PC-3 (cell line): ENCODE measurements at regions not wholly inside any gene's neighbourhood (a gene's known extent, or its start where the extent isn't known, plus 50 kb on each side); places are given as distances from the start of the nearest gene placed in this dataset.

Source experiments
- ATAC-seq: fragments of 200-7000 bp; cut with Tn5 transposase; 2 replicates; pipeline ENCODE4 v1.9.1; 2020; ENCODE audit warnings: mild to moderate bottlenecking, moderate library complexity
- BruUV-seq: library from RNA; stranded (reverse); fragments of 400-500 nt; replicated peaks from 2 replicates; lab custom pipeline; 2021; lab: Mats Ljungman, UMichigan
- CTCF ChIA-PET: fragments of 300-600 bp; sonication (Branson Sonifier 250); formaldehyde crosslinking; loops from one replicate; lab custom pipeline; 2022; ENCODE audit warnings: antibody characterized with exemption; lab: Charles Lee
- POLR2A ChIA-PET: fragments of 300-600 bp; sonication (Branson Sonifier 250); formaldehyde crosslinking; loops from one replicate; lab custom pipeline; 2022; ENCODE audit warnings: antibody characterized with exemption; ENCODE audit not compliant: unreplicated experiment; lab: Charles Lee
- DNase-seq: peaks from one replicate; pipeline ENCODE4 v3.0.0-alpha.2; 2015
- H2AFZ ChIP-seq: fragments of 300-600 bp; sonication (generic); 2 replicates; pipeline ENCODE4 v1.6.0; 2016; ENCODE audit warnings: antibody characterized with exemption, low read length
- H3F3A ChIP-seq: fragments of 300-600 bp; sonication (generic); one replicate; pipeline ENCODE4 v1.6.0; 2017; ENCODE audit warnings: antibody characterized with exemption, low read length, control low read depth, mild to moderate bottlenecking; ENCODE audit not compliant: unreplicated experiment
- H3K27ac ChIP-seq: fragments of 300-600 bp; sonication (generic); 2 replicates; pipeline ENCODE4 v1.5.1; 2016; ENCODE audit warnings: mild to moderate bottlenecking, low read length
- H3K27me3 ChIP-seq: fragments of 300-600 bp; sonication (generic); 2 replicates; pipeline ENCODE4 v1.6.1; 2016; ENCODE audit warnings: low read length, mixed read lengths
- H3K36me3 ChIP-seq: fragments of 300-600 bp; sonication (generic); 2 replicates; pipeline ENCODE4 v1.6.1; 2016; ENCODE audit warnings: low read depth, mixed run types, low read length, mixed read lengths
- H3K4me1 ChIP-seq: fragments of 300-600 bp; sonication (generic); 2 replicates; pipeline ENCODE4 v1.5.1; 2016; ENCODE audit warnings: low read length; ENCODE audit not compliant: insufficient read depth
- H3K4me2 ChIP-seq: fragments of 300-600 bp; sonication (generic); 2 replicates; pipeline ENCODE4 v1.6.0; 2016; ENCODE audit warnings: low read length
- H3K4me3 ChIP-seq: fragments of 300-600 bp; sonication (generic); 2 replicates; pipeline ENCODE4 v1.5.1; 2016; ENCODE audit warnings: mild to moderate bottlenecking, low read length, mixed read lengths
- H3K79me2 ChIP-seq: fragments of 300-600 bp; sonication (generic); 2 replicates; pipeline ENCODE4 v1.6.1; 2017; ENCODE audit warnings: low read length, mixed read lengths
- H3K9ac ChIP-seq: fragments of 300-600 bp; sonication (generic); 2 replicates; pipeline ENCODE4 v1.6.0; 2016; ENCODE audit warnings: mild to moderate bottlenecking, low read length
- H3K9me2 ChIP-seq: fragments of 300-600 bp; sonication (generic); replicated peaks from 2 replicates; pipeline ENCODE4 v1.6.1; 2016; ENCODE audit warnings: mixed run types, low read length, mixed read lengths
- H3K9me3 ChIP-seq: fragments of 300-600 bp; sonication (generic); 2 replicates; pipeline ENCODE4 v1.6.1; 2016; ENCODE audit warnings: low read length, mixed read lengths
- H4K20me1 ChIP-seq: fragments of 300-600 bp; sonication (generic); 2 replicates; pipeline ENCODE4 v1.6.1; 2016; ENCODE audit warnings: low read length, mixed read lengths
- EZH2 ChIP-seq: fragments of 300-600 bp; sonication (generic); IDR thresholded peaks from one replicate; pipeline ENCODE4 v1.6.1; 2017; ENCODE audit warnings: antibody characterized with exemption, mild to moderate bottlenecking, low read length; ENCODE audit not compliant: unreplicated experiment
- EZH2phosphoT487 ChIP-seq: fragments of 300-600 bp; sonication (generic); IDR thresholded peaks from 2 replicates; pipeline ENCODE4 v1.6.1; 2018; ENCODE audit warnings: mild to moderate bottlenecking, antibody characterized with exemption, low read length, borderline replicate concordance
- intact Hi-C: fragments of 100-400 bp; cut with micrococcal nuclease; formaldehyde crosslinking; loops from 2 replicates; pipeline ENCODE4 v1.9.0; 2023
- TF ChIP-seq, protein P1 (sequence below): fragments of 300-600 bp; sonication (generic); conservative IDR thresholded peaks from 2 replicates; pipeline ENCODE4 v1.5.1; 2017; ENCODE audit warnings: antibody characterized with exemption, low read depth, mild to moderate bottlenecking, low read length

DNA sequence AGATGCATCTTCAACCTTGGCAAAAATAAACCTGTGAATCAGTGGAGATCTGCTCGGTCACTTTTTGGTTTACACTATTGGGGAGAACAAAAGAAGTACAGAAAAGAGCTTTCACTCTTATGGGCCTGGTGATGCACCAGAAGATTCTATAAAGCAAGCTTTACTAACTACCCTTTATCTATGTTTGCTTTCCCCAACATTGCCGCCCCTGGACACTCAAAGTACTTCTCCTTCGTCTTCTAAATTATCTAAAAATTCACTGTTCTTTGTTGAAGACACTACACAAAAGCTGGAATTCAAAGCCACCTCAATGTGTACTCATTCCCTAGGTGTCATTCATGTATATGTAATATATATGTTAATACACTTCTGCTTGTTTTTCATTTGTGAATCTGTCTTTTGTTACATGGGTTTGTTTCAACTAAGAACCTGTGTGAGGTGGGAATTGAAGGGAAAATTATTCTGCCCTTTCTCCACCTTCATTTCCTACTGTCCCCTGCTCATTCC lies 97.9 kb upstream of the BTN3A2 start:
- no TSS peak for BruUV-seq
- no peak overlapping the region for H3K4me2 ChIP-seq
- H3K4me3 ChIP-seq, result no peak overlapping the region
- DNase-seq (no peak), ATAC-seq (no peak)
- no peaks in the 10 kb centered on the region for H3K9me2 ChIP-seq
- H3K27ac ChIP-seq, result no peak overlapping the region
- no peaks in the 10 kb centered on the region for H4K20me1 ChIP-seq
- H3K9ac ChIP-seq, result no peak overlapping the region
- TF ChIP-seq EZH2phosphoT487 (no peak), EZH2 (no peak)
- TF ChIP-seq, protein P1, sequence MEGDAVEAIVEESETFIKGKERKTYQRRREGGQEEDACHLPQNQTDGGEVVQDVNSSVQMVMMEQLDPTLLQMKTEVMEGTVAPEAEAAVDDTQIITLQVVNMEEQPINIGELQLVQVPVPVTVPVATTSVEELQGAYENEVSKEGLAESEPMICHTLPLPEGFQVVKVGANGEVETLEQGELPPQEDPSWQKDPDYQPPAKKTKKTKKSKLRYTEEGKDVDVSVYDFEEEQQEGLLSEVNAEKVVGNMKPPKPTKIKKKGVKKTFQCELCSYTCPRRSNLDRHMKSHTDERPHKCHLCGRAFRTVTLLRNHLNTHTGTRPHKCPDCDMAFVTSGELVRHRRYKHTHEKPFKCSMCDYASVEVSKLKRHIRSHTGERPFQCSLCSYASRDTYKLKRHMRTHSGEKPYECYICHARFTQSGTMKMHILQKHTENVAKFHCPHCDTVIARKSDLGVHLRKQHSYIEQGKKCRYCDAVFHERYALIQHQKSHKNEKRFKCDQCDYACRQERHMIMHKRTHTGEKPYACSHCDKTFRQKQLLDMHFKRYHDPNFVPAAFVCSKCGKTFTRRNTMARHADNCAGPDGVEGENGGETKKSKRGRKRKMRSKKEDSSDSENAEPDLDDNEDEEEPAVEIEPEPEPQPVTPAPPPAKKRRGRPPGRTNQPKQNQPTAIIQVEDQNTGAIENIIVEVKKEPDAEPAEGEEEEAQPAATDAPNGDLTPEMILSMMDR, result no peak
- no peaks in the 10 kb centered on the region for H3K27me3 ChIP-seq
- H3F3A ChIP-seq, result no peaks in the 10 kb centered on the region
- H3K9me3 ChIP-seq, result no peaks in the 10 kb centered on the region
- CTCF ChIA-PET, result no interaction called here
- no peaks in the 10 kb centered on the region for H3K79me2 ChIP-seq
- intact Hi-C loops, result no loop called here
- no peak overlapping the region for H2AFZ ChIP-seq
- H3K4me1 ChIP-seq, result no peaks in the 10 kb centered on the region
- H3K36me3 ChIP-seq, result no peaks in the 10 kb centered on the region
- POLR2A ChIA-PET, result no interaction called here

DNA sequence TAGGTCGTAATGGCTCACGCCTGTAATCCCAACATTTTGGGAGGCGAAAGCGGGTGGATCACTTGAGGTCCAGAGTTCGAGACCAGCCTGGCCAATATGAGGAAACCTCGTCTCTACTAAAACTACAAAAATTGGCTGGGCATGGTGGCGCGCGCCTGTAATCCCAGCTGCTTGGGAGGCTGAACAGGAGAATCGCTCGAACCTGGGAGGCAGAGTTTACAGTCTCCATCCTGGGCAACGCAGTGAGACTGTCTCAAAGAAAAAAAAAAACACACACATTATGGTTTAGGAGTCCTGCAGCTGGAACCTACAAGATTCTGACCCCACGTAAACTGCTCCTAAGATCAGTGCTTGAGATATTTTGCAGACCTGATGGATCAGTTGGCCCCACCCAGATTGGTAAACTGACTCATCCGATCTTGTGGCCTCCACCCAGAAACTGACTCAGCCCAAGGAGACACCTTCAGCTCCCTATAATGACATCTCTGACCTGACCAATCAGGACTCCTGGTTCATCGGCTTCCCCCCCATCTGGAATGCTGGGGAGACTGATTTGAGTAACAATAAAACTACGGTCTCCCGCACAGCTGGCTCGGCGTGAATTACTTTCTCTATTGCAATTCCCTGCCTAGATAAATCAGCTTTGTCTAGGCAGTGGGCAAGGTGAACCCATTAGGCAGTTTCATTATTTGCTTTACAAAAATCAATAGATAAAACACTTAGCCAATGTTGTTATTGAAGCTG lies 96.2 kb upstream of the BTN3A2 start:
- CTCF ChIA-PET, result no interaction called here
- H3K9ac ChIP-seq, result no peak overlapping the region
- peak; percentile 27 for ATAC-seq

More for the DNA sequence above, 96.2 kb upstream of the BTN3A2 start:
- Histone ChIP-seq H3K9me2 (no peaks in the 10 kb centered on the region), H3K27ac (no peak overlapping the region), H4K20me1 (no peaks in the 10 kb centered on the region), H3K4me3 (peak overlapping the region; percentile 36), H3F3A (no peaks in the 10 kb centered on the region), H3K36me3 (no peaks in the 10 kb centered on the region), H2AFZ (no peak overlapping the region), H3K4me1 (no peaks in the 10 kb centered on the region), H3K9me3 (no peaks in the 10 kb centered on the region), H3K4me2 (peak overlapping the region; percentile 48), H3K79me2 (no peaks in the 10 kb centered on the region), H3K27me3 (no peaks in the 10 kb centered on the region)
- POLR2A ChIA-PET, result no interaction called here
- DNase-seq, result peak; percentile 83
- no TSS peak for BruUV-seq
- intact Hi-C loops, result no loop called here
- TF ChIP-seq EZH2phosphoT487 (no peak), EZH2 (no peak)
- TF ChIP-seq, protein P1, result no peak
